BJ (cell line): ENCODE measurements at regions not wholly inside any gene's neighbourhood (a gene's known extent, or its start where the extent isn't known, plus 50 kb on each side); places are given as distances from the start of the nearest gene placed in this dataset.
A peak's percentile ranks its signal among the peaks of the same experiment; 100 is the strongest.
"Not testable (repeated sequence)": the region's sequence is repeated elsewhere in the genome, so short reads cannot be mapped to it uniquely, and the experiment has no call there.

Experiments
- CTCF ChIA-PET: fragments of 350-600 bp; formaldehyde crosslinking; extraction: SDS; loops from one replicate; lab custom pipeline; 2021; ENCODE audit warnings: antibody characterized with exemption, inconsistent platforms; lab: Yijun Ruan, JAX
- POLR2A ChIA-PET: fragments of 300-600 bp; sonication (Branson Sonifier 250); formaldehyde crosslinking; extraction: SDS; loops from one replicate; lab custom pipeline; 2021; ENCODE audit warnings: antibody characterized with exemption; lab: Charles Lee
- DNase-seq: peaks from one replicate; pipeline ENCODE4 v3.0.0-alpha.2; 2011; ENCODE audit warnings: low read depth
- H3K27me3 ChIP-seq: 2 replicates; pipeline ENCODE4 v1.6.0; 2011; ENCODE audit warnings: low read length; ENCODE audit not compliant: control insufficient read depth, insufficient read depth
- H3K36me3 ChIP-seq: 2 replicates; pipeline ENCODE4 v1.5.1; 2011; ENCODE audit warnings: low read length; ENCODE audit not compliant: control insufficient read depth, insufficient read depth
- H3K4me3 ChIP-seq: 2 replicates; pipeline ENCODE4 v1.5.1; 2011; ENCODE audit warnings: low read depth, mild to moderate bottlenecking, control low read depth, low read length

DNA sequence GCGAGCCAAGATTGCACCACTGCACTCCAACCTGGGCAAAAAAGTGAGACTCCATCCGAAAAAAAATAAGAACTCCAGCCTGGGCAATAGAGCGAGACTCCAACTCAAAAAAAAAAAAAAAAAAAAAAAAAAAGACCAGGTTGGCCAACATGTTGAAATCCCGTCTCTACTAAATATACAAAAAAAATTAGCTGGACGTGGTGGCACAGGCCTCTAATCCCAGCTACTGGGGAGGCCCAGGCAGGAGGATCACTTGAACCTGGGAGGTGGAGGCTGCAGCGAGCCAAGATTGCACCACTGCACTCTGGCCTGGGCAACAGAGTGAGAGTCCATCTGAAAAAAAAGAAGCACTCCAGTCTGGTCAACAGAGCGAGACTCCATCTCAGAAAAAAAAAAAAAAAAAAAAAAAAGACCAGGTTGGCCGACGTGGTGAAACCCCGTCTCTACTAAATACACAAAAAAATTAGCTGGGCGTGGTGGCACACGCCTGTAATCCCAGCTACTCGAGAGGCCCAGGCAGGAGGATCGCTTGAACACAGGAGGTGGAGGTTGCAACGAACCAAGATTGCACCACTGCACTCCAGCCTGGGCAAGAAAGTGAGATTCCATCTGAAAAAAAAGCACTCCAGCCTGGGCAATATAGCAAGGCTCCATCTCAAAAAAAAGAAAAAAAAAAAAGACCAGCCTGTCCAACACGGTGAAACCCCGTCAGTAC, 1603.7 kb downstream of the RPIA start:
- H3K36me3 ChIP-seq, CTCF ChIA-PET, POLR2A ChIA-PET, H3K4me3 ChIP-seq, DNase-seq, H3K27me3 ChIP-seq: not testable (repeated sequence)

DNA sequence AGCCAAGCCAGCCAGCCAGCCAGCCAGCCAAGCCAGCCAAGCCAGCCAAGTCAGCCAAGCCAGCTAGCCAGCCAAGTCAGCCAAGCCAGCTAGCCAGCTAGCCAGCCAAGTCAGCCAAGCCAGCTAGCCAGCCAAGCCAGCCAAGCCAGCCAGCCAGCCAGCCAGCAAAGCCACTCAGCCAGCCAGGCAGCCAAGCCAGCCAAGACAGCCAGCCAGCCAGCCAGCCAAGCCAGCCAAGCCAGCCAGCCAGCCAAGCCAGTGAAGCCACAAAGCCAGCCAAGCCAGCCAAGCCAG, 1605.0 kb downstream of the RPIA start:
- H3K4me3 ChIP-seq, DNase-seq, POLR2A ChIA-PET, H3K27me3 ChIP-seq, CTCF ChIA-PET, H3K36me3 ChIP-seq: not testable (repeated sequence)

GRCh38 chr2:90297701-90298100, 1606.2 kb downstream of the RPIA start:
- H3K4me3 ChIP-seq, H3K27me3 ChIP-seq, DNase-seq, POLR2A ChIA-PET, CTCF ChIA-PET, H3K36me3 ChIP-seq: not testable (repeated sequence)

- POLR2A ChIA-PET, CTCF ChIA-PET, H3K4me3 ChIP-seq, H3K27me3 ChIP-seq, H3K36me3 ChIP-seq, DNase-seq: not testable (repeated sequence)
Measured at GRCh38 chr2:90298126-90298755, 1606.8 kb downstream of the RPIA start.

- H3K36me3 ChIP-seq, H3K4me3 ChIP-seq, POLR2A ChIA-PET, H3K27me3 ChIP-seq, CTCF ChIA-PET, DNase-seq: not testable (repeated sequence)
Measured at GRCh38 chr2:90298983-90299382, 1607.5 kb downstream of the RPIA start.

DNA sequence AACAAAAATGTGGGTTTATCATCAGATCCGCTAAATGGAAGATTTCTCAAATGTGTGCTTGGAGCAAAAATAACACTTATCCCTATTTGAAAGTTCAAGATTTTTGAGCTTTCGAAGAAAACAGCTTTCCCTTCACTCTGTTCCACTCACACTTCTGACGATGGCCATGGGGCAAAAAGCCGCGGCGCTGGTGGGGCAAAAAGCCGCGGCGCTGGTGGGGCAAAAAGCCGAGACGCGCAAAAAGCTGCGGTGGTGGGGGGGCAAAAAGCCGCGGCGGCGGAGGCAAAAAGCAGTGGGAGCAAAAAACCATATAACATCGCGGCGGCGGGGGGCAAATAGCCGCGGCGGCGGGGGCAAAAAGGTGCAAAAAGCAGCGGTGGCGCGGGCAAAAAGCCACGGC, 1631.5 kb downstream of the RPIA start:
- H3K36me3 ChIP-seq, POLR2A ChIA-PET, H3K4me3 ChIP-seq, DNase-seq, H3K27me3 ChIP-seq, CTCF ChIA-PET: not testable (repeated sequence)

GRCh38 chr2:90323612-90324558, 1632.4 kb downstream of the RPIA start:
- peak overlapping the region; percentile 30 for H3K4me3 ChIP-seq
- POLR2A ChIA-PET, CTCF ChIA-PET: not testable (repeated sequence)

DNA sequence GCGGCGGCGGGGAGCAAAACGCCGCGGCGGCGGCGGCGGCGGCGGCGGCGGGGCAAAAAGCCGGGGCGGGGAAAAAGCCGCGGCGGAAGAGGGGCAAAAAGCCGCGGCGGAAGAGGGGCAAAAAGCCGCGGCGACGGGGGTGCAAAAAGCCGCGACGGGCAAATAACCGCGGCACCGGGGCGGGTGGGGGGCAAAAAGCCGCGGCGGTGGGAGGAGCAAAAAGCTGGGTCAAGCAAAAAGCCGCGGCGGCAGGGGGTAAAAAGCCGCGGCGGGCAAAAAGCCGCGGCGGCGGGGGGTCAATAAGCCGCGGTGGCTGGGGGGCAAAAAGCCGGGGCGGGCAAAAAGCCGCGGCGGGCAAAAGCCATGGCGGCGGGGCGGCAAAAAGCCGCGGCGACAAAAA, 1633.2 kb downstream of the RPIA start:
- POLR2A ChIA-PET, H3K36me3 ChIP-seq, H3K27me3 ChIP-seq, DNase-seq, CTCF ChIA-PET, H3K4me3 ChIP-seq: not testable (repeated sequence)

More at GRCh38 chr2:90323612-90324558, 1632.4 kb downstream of the RPIA start:
- not testable (repeated sequence) for H3K36me3 ChIP-seq, H3K27me3 ChIP-seq, DNase-seq

DNA sequence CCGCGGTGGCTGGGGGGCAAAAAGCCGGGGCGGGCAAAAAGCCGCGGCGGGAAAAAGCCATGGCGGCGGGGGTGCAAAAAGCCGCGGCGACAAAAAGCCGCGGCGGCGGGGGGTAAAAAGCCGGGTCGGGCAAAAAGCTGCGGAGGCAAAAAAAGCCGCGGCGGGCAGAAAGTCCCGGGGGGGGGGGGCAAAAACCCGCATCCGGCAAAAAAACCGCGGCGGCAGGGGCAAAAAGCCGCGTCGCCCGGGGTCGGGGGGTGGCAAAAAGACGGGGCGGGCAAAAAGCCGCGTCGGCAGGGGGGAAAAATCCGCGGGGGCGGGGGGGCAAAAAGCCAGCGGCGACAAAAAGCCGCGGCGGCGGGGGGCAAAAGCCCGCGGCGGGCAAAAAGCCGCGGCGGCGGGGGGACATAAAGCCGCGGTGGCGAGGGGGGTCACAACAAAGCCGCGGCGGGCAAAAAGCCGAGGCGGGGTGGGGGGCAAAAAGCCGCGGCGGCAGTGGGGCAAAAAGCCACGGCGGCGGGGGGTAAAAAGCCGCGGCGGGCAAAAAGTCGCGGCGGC, 1634.4 kb downstream of the RPIA start:
- H3K36me3 ChIP-seq, POLR2A ChIA-PET, H3K4me3 ChIP-seq, H3K27me3 ChIP-seq, CTCF ChIA-PET, DNase-seq: not testable (repeated sequence)

GRCh38 chr2:90355546-90355945, 1664.1 kb downstream of the RPIA start:
- H3K27me3 ChIP-seq, DNase-seq, H3K36me3 ChIP-seq, H3K4me3 ChIP-seq, CTCF ChIA-PET, POLR2A ChIA-PET: not testable (repeated sequence)

DNA sequence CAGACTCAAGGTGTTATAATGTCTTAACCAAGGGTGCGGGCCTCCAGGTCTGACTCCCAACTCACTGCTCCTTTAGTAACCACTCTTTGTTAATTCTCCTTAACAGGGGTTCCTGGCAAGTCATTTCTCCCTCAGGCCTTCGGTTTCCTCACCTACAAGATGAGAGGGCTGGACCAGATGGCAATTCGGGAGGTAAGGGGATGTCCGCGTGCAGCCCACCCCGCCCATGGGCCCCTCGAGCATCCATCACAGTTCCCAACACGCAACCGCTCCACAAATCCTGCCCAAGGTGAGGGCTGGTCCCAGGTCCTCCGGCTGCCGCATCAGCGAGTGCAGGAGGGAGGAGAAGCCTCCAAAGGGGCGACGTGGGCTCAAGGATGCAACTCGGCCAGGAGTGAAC, 1667.9 kb downstream of the RPIA start:
- DNase-seq, POLR2A ChIA-PET: not testable (repeated sequence)

GRCh38 chr2:90359887-90360730, 1668.6 kb downstream of the RPIA start:
- CTCF ChIA-PET, H3K27me3 ChIP-seq, H3K36me3 ChIP-seq, POLR2A ChIA-PET, DNase-seq: not testable (repeated sequence)
- H3K4me3 ChIP-seq, result peak overlapping the region; percentile 24; the same call in 1 of the 2 replicates

More for the DNA sequence above, 1667.9 kb downstream of the RPIA start:
- CTCF ChIA-PET, H3K36me3 ChIP-seq, H3K4me3 ChIP-seq, H3K27me3 ChIP-seq: not testable (repeated sequence)
